H1 (cell line): ENCODE measurements at regions not wholly inside any gene's neighbourhood (a gene's known extent, or its start where the extent isn't known, plus 50 kb on each side); places are given as distances from the start of the nearest gene placed in this dataset.

Experiments
- CTCF ChIA-PET: fragments of 300-600 bp; sonication (Branson Sonifier 250); formaldehyde crosslinking; loops from one replicate; lab custom pipeline; 2021; ENCODE audit not compliant: partially characterized antibody; lab: Charles Lee
- POLR2A ChIA-PET: fragments of 300-600 bp; sonication (Branson Sonifier 250); formaldehyde crosslinking; loops from one replicate; lab custom pipeline; 2021; ENCODE audit warnings: inconsistent platforms; ENCODE audit not compliant: partially characterized antibody; lab: Charles Lee
- DNase-seq, 2 experiments: peaks; one replicate each; pipeline versions ENCODE4 v3.0.0 to v3.0.0-alpha.2; 2010 to 2022; ENCODE audit warnings: low spot score in 2 of 2, low read depth in 1 of 2, mixed read lengths in 1 of 2
- FAIRE-seq: peaks from 2 replicates; lab custom pipeline; 2011; peaks lifted over from hg19 to GRCh38; lab: Jason Lieb, UNC
- H2AFZ ChIP-seq: 2 replicates; pipeline ENCODE4 v1.8.1; 2012; ENCODE audit warnings: low read length, inconsistent platforms
- H2AK5ac ChIP-seq: 2 replicates; pipeline ENCODE4 v1.6.1; 2013; ENCODE audit warnings: low read depth, low read length
- H2BK120ac ChIP-seq: replicated peaks from 2 replicates; pipeline ENCODE3; 2013; ENCODE audit warnings: low read depth, low read length, inconsistent platforms
- H2BK12ac ChIP-seq: 2 replicates; pipeline ENCODE4 v1.6.1; 2013; ENCODE audit warnings: low read depth, low read length
- H2BK15ac ChIP-seq: 2 replicates; pipeline ENCODE4 v1.6.1; 2013; ENCODE audit warnings: low read length
- H2BK20ac ChIP-seq: 2 replicates; pipeline ENCODE4 v1.6.1; 2013; ENCODE audit warnings: low read length
- H2BK5ac ChIP-seq: 2 replicates; pipeline ENCODE4 v1.6.1; 2013; ENCODE audit warnings: low read depth, low read length
- H3K14ac ChIP-seq: 2 replicates; pipeline ENCODE4 v1.6.1; 2013; ENCODE audit warnings: inconsistent platforms; ENCODE audit not compliant: insufficient read length
- H3K18ac ChIP-seq: 2 replicates; pipeline ENCODE4 v1.6.1; 2013; ENCODE audit warnings: low read length; ENCODE audit errors: extremely low read depth
- H3K23ac ChIP-seq: 2 replicates; pipeline ENCODE4 v1.6.1; 2013; ENCODE audit warnings: inconsistent platforms; ENCODE audit not compliant: insufficient read length
- H3K23me2 ChIP-seq: 2 replicates; pipeline ENCODE4 v1.6.1; 2013; ENCODE audit warnings: low read depth, low read length
- H3K27ac ChIP-seq: 2 replicates; pipeline ENCODE4 v1.6.1; 2011; ENCODE audit warnings: low read depth, low read length, inconsistent platforms
- H3K27me3 ChIP-seq, 4 experiments: replicated peaks in 1 of 4; 1 replicate in 1 of 4; 2 replicates in 3 of 4; pipeline versions ENCODE4 v1.6.1 to v1.8.1; 2011 to 2013; ENCODE audit warnings: low read length in 3 of 4, mild to moderate bottlenecking in 3 of 4, inconsistent platforms in 2 of 4, mixed read lengths in 2 of 4, moderate library complexity in 1 of 4; ENCODE audit not compliant: control insufficient read depth in 3 of 4, insufficient read depth in 3 of 4; ENCODE audit errors: extremely low read depth in 1 of 4
- H3K36me3 ChIP-seq, 4 experiments: 2 replicates each; pipeline versions ENCODE4 v1.6.1 to v1.8.1; 2011 to 2013; ENCODE audit warnings: mild to moderate bottlenecking in 4 of 4, low read length in 3 of 4, moderate library complexity in 2 of 4, control low read depth in 1 of 4, inconsistent platforms in 1 of 4; ENCODE audit not compliant: insufficient read depth in 4 of 4, control insufficient read depth in 2 of 4
- H3K4ac ChIP-seq: replicated peaks from 2 replicates; pipeline ENCODE3; 2013; ENCODE audit warnings: low read length, low read depth, mixed read lengths, inconsistent platforms; ENCODE audit not compliant: insufficient read length
- H3K4me1 ChIP-seq, 4 experiments: replicated peaks in 1 of 4; 1 replicate in 1 of 4; 2 replicates in 3 of 4; pipeline versions ENCODE4 v1.6.1 to v1.8.1; 2011 to 2013; ENCODE audit warnings: low read length in 3 of 4, inconsistent platforms in 2 of 4, mixed read lengths in 1 of 4; ENCODE audit not compliant: insufficient read depth in 4 of 4, control insufficient read depth in 3 of 4
- H3K4me2 ChIP-seq, 2 experiments: 2 replicates each; pipeline versions ENCODE4 v1.6.1 to v1.8.1; 2011 to 2013; ENCODE audit warnings: low read depth in 2 of 2, low read length in 2 of 2, control low read depth in 1 of 2, inconsistent platforms in 1 of 2, mild to moderate bottlenecking in 1 of 2; ENCODE audit not compliant: insufficient read depth in 1 of 2
- H3K4me3 ChIP-seq, 4 experiments: fragments of 200-600, 300-600 bp in 1 of 4; sonication (generic), shearing (Covaris generic), sonication (Bioruptor Twin) in 1 of 4; 2 replicates each; pipeline versions ENCODE4 v1.5.1 to v1.8.1; 2011 to 2016; ENCODE audit warnings: low read length in 4 of 4, low read depth in 3 of 4, control low read depth in 2 of 4, inconsistent platforms in 2 of 4, mild to moderate bottlenecking in 2 of 4, mixed read lengths in 1 of 4, moderate library complexity in 1 of 4; ENCODE audit not compliant: insufficient read depth in 2 of 4; ENCODE audit errors: extremely low read depth in 1 of 4
- H3K56ac ChIP-seq: replicated peaks from 2 replicates; pipeline ENCODE3; 2013; ENCODE audit warnings: low read depth, mild to moderate bottlenecking, mixed read lengths, low read length, inconsistent platforms; ENCODE audit not compliant: insufficient read length
- H3K79me1 ChIP-seq: 2 replicates; pipeline ENCODE4 v1.6.1; 2013; ENCODE audit warnings: low read depth, low read length, control low read depth
- H3K79me2 ChIP-seq, 2 experiments: 2 replicates each; pipeline versions ENCODE4 v1.6.1 to v1.8.1; 2012 to 2013; ENCODE audit warnings: low read length in 2 of 2, mild to moderate bottlenecking in 2 of 2, inconsistent platforms in 1 of 2; ENCODE audit not compliant: insufficient read depth in 2 of 2, control insufficient read depth in 1 of 2
- H3K9ac ChIP-seq, 4 experiments: replicated peaks in 1 of 4; 1 replicate in 1 of 4; 2 replicates in 3 of 4; pipeline versions ENCODE4 v1.6.1 to v1.8.1; 2011 to 2013; ENCODE audit warnings: low read depth in 3 of 4, low read length in 3 of 4, control low read depth in 2 of 4, mild to moderate bottlenecking in 2 of 4, moderate library complexity in 2 of 4, inconsistent platforms in 1 of 4; ENCODE audit errors: extremely low read depth in 1 of 4
- H3K9me3 ChIP-seq, 2 experiments: 2 replicates each; pipeline versions ENCODE4 v1.6.1 to v1.8.1; 2012 to 2013; ENCODE audit warnings: mild to moderate bottlenecking in 2 of 2, moderate library complexity in 2 of 2, control low read depth in 1 of 2, inconsistent platforms in 1 of 2, low read depth in 1 of 2, low read length in 1 of 2, mixed read lengths in 1 of 2; ENCODE audit not compliant: insufficient read depth in 2 of 2
- H4K20me1 ChIP-seq, 2 experiments: replicated peaks in 1 of 2; 2 replicates each; pipeline versions ENCODE3 to v1.8.1; 2011 to 2013; ENCODE audit warnings: inconsistent platforms in 2 of 2, low read length in 2 of 2, mild to moderate bottlenecking in 1 of 2; ENCODE audit not compliant: insufficient read depth in 2 of 2, control insufficient read depth in 1 of 2
- H4K5ac ChIP-seq: 2 replicates; pipeline ENCODE4 v1.6.1; 2013; ENCODE audit warnings: low read length, low read depth, mixed read lengths, inconsistent platforms; ENCODE audit not compliant: insufficient read length
- H4K8ac ChIP-seq: 2 replicates; pipeline ENCODE4 v1.8.0; 2013; ENCODE audit warnings: mild to moderate bottlenecking, moderate library complexity, low read length, inconsistent platforms; ENCODE audit not compliant: insufficient read depth; ENCODE audit errors: extremely low read depth
- H4K91ac ChIP-seq: replicated peaks from 2 replicates; pipeline ENCODE3; 2013; ENCODE audit warnings: low read length, mixed read lengths, inconsistent platforms; ENCODE audit not compliant: insufficient read length
- ASH2L ChIP-seq: fragments of 200-600, 300-600 bp; sonication (generic); IDR thresholded peaks from one replicate; pipeline ENCODE4 v1.7.1; 2017; ENCODE audit warnings: low read length
- BRCA1 ChIP-seq: IDR thresholded peaks from 2 replicates; pipeline ENCODE4 v1.6.1; 2012; ENCODE audit warnings: low read depth, low read length, improper control_type of control experiment
- CBX5 ChIP-seq: fragments of 300-800, 300-1000 bp; sonication (generic); IDR thresholded peaks from 2 replicates; pipeline ENCODE4 v1.7.1; 2016; ENCODE audit warnings: antibody characterized with exemption, low read length, low read depth
- CHD2 ChIP-seq: IDR thresholded peaks from 2 replicates; pipeline ENCODE4 v1.6.1; 2012; ENCODE audit warnings: low read length, improper control_type of control experiment
- EP300 ChIP-seq, 2 experiments: IDR thresholded peaks; 1 replicate in 1 of 2; 2 replicates in 1 of 2; pipeline ENCODE4 v1.6.1; 2011 to 2012; ENCODE audit warnings: low read depth in 2 of 2, low read length in 2 of 2, mild to moderate bottlenecking in 2 of 2, borderline replicate concordance in 1 of 2, inconsistent platforms in 1 of 2, moderate library complexity in 1 of 2
- KDM1A ChIP-seq: fragments of 200-600, 300-600 bp; sonication (generic); IDR thresholded peaks from 2 replicates; pipeline ENCODE4 v1.7.1; 2016; ENCODE audit warnings: mild to moderate bottlenecking, low read length, borderline replicate concordance
- NANOG ChIP-seq: IDR thresholded peaks from 2 replicates; pipeline ENCODE4 v1.6.1; 2011; ENCODE audit warnings: low read length, low read depth, mild to moderate bottlenecking, inconsistent platforms; ENCODE audit not compliant: insufficient read depth, poor library complexity, severe bottlenecking
- RAD21 ChIP-seq, 2 experiments: IDR thresholded peaks in 1 of 2; conservative IDR thresholded peaks in 1 of 2; 2 replicates each; pipeline ENCODE4 v1.6.1; 2011; ENCODE audit warnings: low read depth in 2 of 2, low read length in 2 of 2, improper control_type of control experiment in 1 of 2, inconsistent platforms in 1 of 2, mild to moderate bottlenecking in 1 of 2, moderate library complexity in 1 of 2
- SIN3A ChIP-seq, 2 experiments: IDR thresholded peaks in 1 of 2; conservative IDR thresholded peaks in 1 of 2; 2 replicates each; pipeline ENCODE4 v1.6.1; 2011 to 2012; ENCODE audit warnings: low read length in 2 of 2, improper control_type of control experiment in 1 of 2, low read depth in 1 of 2, mild to moderate bottlenecking in 1 of 2
- SIX5 ChIP-seq: IDR thresholded peaks from 2 replicates; pipeline ENCODE4 v1.6.1; 2011; ENCODE audit warnings: mild to moderate bottlenecking, low read depth, low read length
- SP2 ChIP-seq: IDR thresholded peaks from 2 replicates; pipeline ENCODE4 v1.6.1; 2012; ENCODE audit warnings: mild to moderate bottlenecking, low read length, inconsistent platforms
- TCF12 ChIP-seq: IDR thresholded peaks from 2 replicates; pipeline ENCODE4 v1.6.1; 2011; ENCODE audit warnings: low read depth, mild to moderate bottlenecking, low read length
- TEAD4 ChIP-seq: IDR thresholded peaks from 2 replicates; pipeline ENCODE4 v1.6.1; 2012; ENCODE audit warnings: low read depth, low read length, inconsistent platforms, mixed read lengths
- YY1 ChIP-seq: IDR thresholded peaks from 2 replicates; pipeline ENCODE4 v1.6.1; 2011; ENCODE audit warnings: low read depth, mild to moderate bottlenecking, low read length
- ZNF274 ChIP-seq: IDR thresholded peaks from 2 replicates; pipeline ENCODE4 v1.7.0; 2012; ENCODE audit warnings: low read length, borderline replicate concordance; ENCODE audit errors: extremely low read depth
- WGBS, 2 experiments: shearing (Covaris generic) in 1 of 2; methylation state at CpG; one replicate each; pipeline versions ENCODE4 v1.1.6 to v1.1.7; 2013 to 2015; ENCODE audit warnings: low lambda C conversion rate in 2 of 2, mixed read lengths in 2 of 2, inconsistent platforms in 1 of 2, low coverage in 1 of 2, missing lambda C conversion rate in 1 of 2; ENCODE audit not compliant: insufficient replicate concordance in 2 of 2, insufficient coverage in 1 of 2, insufficient read length in 1 of 2; ENCODE audit errors: extremely low coverage in 1 of 2, missing lambda C conversion rate in 1 of 2; 5-methylcytosine and 5-hydroxymethylcytosine counted together

DNA sequence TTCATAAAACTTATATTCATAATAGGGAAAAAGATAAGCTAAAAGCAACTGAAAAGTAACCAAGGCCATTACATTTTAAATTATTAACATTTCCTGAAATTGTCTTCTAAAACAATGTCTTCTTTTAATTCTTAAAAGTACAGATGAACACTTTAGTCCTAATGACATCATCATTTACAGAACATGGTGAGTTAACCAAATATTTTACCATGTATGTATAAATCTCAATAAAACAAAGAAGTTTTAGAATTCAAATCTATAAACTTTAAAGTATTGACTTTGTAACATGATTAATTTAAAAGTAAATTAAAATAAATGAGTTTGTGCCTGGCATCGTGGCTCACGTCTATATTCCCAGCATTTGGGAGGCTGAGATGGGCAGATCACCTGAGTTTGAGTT is 125.9 kb upstream of the PRSS16 start:
- H3K79me1 ChIP-seq = no peaks in the 10 kb centered on the region
- no peak overlapping the region for H3K23ac ChIP-seq
- 94% methylated on average over 2 of the region's 2 CpGs; no CpG with 5 or more reads in 1 of the 2 experiments for WGBS, 2 experiments
- H3K9ac ChIP-seq = no peak overlapping the region
- ChIA-PET POLR2A (interaction anchor here (2.7 kb wide), 1 partner anchor 10 kb away, joined by 13 read pairs; a partner anchor contains a TSS), CTCF (no interaction called here)
- no peak overlapping the region for H2BK20ac ChIP-seq
- H4K91ac ChIP-seq = no peak overlapping the region
- H3K14ac ChIP-seq = no peak overlapping the region
- H2BK5ac ChIP-seq = no peak overlapping the region
- H3K79me2 ChIP-seq = no peaks in the 10 kb centered on the region
- H3K56ac ChIP-seq = no peak overlapping the region
- no peak overlapping the region for H4K8ac ChIP-seq
- H4K20me1 ChIP-seq = no peaks in the 10 kb centered on the region
- no peak overlapping the region for H2AK5ac ChIP-seq
- peaks cover 0 to 2% (median 0%) of the 10 kb centered on the region in 4 experiments; a peak in 1 of 8 replicates for H3K36me3 ChIP-seq
- H2BK12ac ChIP-seq = no peak overlapping the region
- no peak overlapping the region for H3K4me3 ChIP-seq
- H3K4ac ChIP-seq = no peak overlapping the region
- no peaks in the 10 kb centered on the region for H3K27me3 ChIP-seq
- no peak overlapping the region for H3K18ac ChIP-seq
- TF ChIP-seq NANOG (no peak), YY1 (no peak), SIN3A (conservative IDR thresholded peaks at IDR 0.05 in 1 of 2, IDR thresholded peaks at IDR 0.05 in 1 of 2; ENCODE audit: low read depth in 1 of 2, low read length in 2 of 2) (no peak), SIX5 (no peak), CBX5 (no peak), BRCA1 (no peak), RAD21 (IDR thresholded peaks at IDR 0.05 in 1 of 2, conservative IDR thresholded peaks at IDR 0.05 in 1 of 2; ENCODE audit: low read depth in 2 of 2, low read length in 2 of 2) (no peak), TCF12 (no peak), SP2 (no peak), ZNF274 (no peak), ASH2L (no peak), KDM1A (no peak), TEAD4 (no peak), CHD2 (no peak), EP300 (IDR thresholded peaks at IDR 0.05; ENCODE audit: borderline replicate concordance in 1 of 2, low read depth in 2 of 2, low read length in 2 of 2) (no peak)
- no peak overlapping the region for H4K5ac ChIP-seq
- H3K9me3 ChIP-seq = no peaks in the 10 kb centered on the region
- no peak overlapping the region for H2BK15ac ChIP-seq
- H3K4me1 ChIP-seq = no peaks in the 10 kb centered on the region
- no peak overlapping the region for H2BK120ac ChIP-seq
- no peaks in the 10 kb centered on the region for H3K23me2 ChIP-seq
- no peak overlapping the region for H3K27ac ChIP-seq
- H3K4me2 ChIP-seq = no peak overlapping the region
- DNase-seq (no peak), FAIRE-seq (no peak)
- H2AFZ ChIP-seq = no peak overlapping the region
